ENCODE measurements at regions not wholly inside any gene's neighbourhood (a gene's known extent, or its start where the extent isn't known, plus 50 kb on each side); places are given as distances from the start of the nearest gene placed in this dataset.

DNA sequence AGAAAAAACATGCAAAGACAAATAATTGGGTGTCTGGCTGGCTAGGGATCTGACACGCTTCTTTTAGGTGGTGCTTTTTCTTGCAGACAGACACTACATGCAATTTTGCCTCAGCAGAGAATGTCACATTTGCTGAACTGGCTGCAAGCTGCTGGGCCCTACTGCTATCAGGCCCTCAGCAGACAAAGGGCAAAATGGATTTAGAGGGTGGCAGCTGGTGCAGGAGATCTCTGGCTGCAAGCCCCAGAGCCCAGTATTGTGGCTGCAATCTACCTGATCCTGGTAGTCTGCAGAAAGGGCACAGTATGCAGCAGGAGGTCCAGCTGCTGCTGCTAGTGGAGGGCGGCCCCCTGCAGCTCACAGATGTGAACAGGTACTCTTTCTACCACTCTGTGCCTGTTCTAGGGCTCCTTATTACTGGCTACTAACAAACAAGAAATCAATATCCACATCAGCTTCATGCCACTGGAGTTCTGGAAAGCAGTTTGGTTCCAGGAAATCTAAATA lies 796.7 kb upstream of the CELF4 start:
- H3K4me1 ChIP-seq (ENCODE audit: control insufficient read depth in 1 of 2, extremely low read depth in 1 of 2, insufficient read depth in 2 of 2, low read length in 2 of 2), result no peaks in the 10 kb centered on the region
- Mint-ChIP-seq H3K9me3 (peaks cover 0 to 12% (median 3%) of the 10 kb centered on the region in 3 donors), H3K4me1 (no peaks in the 10 kb centered on the region), H3K36me3 (no peaks in the 10 kb centered on the region), H3K27me3 (no peaks in the 10 kb centered on the region), H3K4me3 (no peak overlapping the region), H3K27ac (no peak overlapping the region)
- ChIA-PET CTCF (no interaction called here), POLR2A (no interaction called here)
- 83% methylated on average over 1 of the region's 2 CpGs for WGBS (ENCODE audit: insufficient coverage)
- no peak overlapping the region for H3K4me3 ChIP-seq (ENCODE audit: control insufficient read depth in 1 of 2, extremely low read depth in 1 of 2, low read length in 1 of 2)
- DNase-seq, result no peak
- no peak overlapping the region for H3K27ac ChIP-seq (ENCODE audit: low read length)
- H3K9me3 ChIP-seq, result no peaks in the 10 kb centered on the region
- H3K27me3 ChIP-seq (replicated peaks in 1 of 2; ENCODE audit: control insufficient read depth in 2 of 2, extremely low read depth in 1 of 2, insufficient read depth in 2 of 2, low read length in 1 of 2), result no peaks in the 10 kb centered on the region
- ATAC-seq (replicated peaks in 1 of 4), result no peak
- no peaks in the 10 kb centered on the region for H3K36me3 ChIP-seq (ENCODE audit: control insufficient read depth in 2 of 2, extremely low read depth in 1 of 2, insufficient read depth in 1 of 2, low read length in 1 of 2)

DNA sequence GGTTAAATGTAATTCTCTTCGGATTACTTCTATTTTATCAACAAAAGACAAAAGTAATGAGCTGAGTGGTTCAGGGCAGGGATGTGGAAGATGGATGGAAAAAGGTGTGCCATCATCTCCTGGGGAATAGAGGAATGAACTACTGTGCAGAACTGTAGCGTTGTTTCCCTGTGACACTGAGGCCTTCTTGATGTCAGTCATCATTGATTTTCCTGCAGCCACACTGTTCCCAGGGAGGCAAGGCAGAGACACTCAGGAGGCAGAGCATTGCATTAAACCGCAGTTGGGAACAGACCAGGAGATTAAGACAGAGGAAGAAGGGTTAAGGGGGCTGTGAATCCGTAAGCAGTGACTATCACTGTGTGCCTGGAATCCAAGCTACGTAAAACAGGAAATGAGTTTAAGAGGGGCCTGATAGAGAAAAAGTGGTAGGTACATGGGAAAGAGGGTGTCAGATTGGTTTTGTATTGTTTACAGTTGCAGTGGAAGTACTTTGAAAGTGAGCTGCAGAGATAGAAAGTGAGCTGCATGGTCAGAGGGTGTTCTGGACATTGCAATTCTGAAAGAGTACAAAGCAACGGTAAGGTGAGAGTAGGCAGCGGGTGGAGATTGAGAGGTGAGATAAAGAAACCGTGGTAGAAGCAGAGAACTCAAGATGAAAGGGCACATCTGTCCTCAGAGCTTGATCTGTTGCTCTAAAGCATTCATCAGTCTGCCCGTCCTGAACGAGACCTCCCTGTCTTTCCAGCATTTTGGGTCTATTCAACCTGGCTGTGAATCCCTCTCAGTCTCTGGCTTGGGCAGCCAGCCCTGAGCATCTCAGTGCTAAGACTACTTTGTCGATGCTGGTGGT lies 793.4 kb upstream of the CELF4 start:
- no peaks in the 10 kb centered on the region for H3K36me3 Mint-ChIP-seq
- Histone ChIP-seq H3K27ac (ENCODE audit: low read length) (no peak overlapping the region), H3K27me3 (replicated peaks in 1 of 2; ENCODE audit: control insufficient read depth in 2 of 2, extremely low read depth in 1 of 2, insufficient read depth in 2 of 2, low read length in 1 of 2) (no peaks in the 10 kb centered on the region), H3K4me3 (ENCODE audit: control insufficient read depth in 1 of 2, extremely low read depth in 1 of 2, low read length in 1 of 2) (no peak overlapping the region), H3K9me3 (no peaks in the 10 kb centered on the region), H3K36me3 (ENCODE audit: control insufficient read depth in 2 of 2, extremely low read depth in 1 of 2, insufficient read depth in 1 of 2, low read length in 1 of 2) (no peaks in the 10 kb centered on the region), H3K4me1 (ENCODE audit: control insufficient read depth in 1 of 2, extremely low read depth in 1 of 2, insufficient read depth in 2 of 2, low read length in 2 of 2) (no peaks in the 10 kb centered on the region)
- no peak for ATAC-seq (replicated peaks in 1 of 4)
- no peaks in the 10 kb centered on the region for H3K27me3 Mint-ChIP-seq
- H3K4me1 Mint-ChIP-seq, result no peaks in the 10 kb centered on the region
- DNase-seq, result no peak
- H3K4me3 Mint-ChIP-seq, result no peak overlapping the region
- no peak overlapping the region for H3K27ac Mint-ChIP-seq
- POLR2A ChIA-PET, result no interaction called here
- CTCF ChIA-PET, result no interaction called here
- WGBS (ENCODE audit: insufficient coverage), result 62% methylated on average over 9 of the region's 11 CpGs
- peaks cover 0 to 9% (median 3%) of the 10 kb centered on the region in 3 donors for H3K9me3 Mint-ChIP-seq

- no peak overlapping the region for H3K4me3 ChIP-seq (ENCODE audit: control insufficient read depth in 1 of 2, extremely low read depth in 1 of 2, low read length in 1 of 2)
- H3K4me1 ChIP-seq (ENCODE audit: control insufficient read depth in 1 of 2, extremely low read depth in 1 of 2, insufficient read depth in 2 of 2, low read length in 2 of 2), result no peaks in the 10 kb centered on the region
- no peak for ATAC-seq (replicated peaks in 1 of 4)
- ChIA-PET POLR2A (no interaction called here), CTCF (no interaction called here)
- H3K4me1 Mint-ChIP-seq, result no peaks in the 10 kb centered on the region
- H3K27ac Mint-ChIP-seq, result no peak overlapping the region
- DNase-seq, result no peak
- no peaks in the 10 kb centered on the region for H3K9me3 ChIP-seq
- no peak overlapping the region for H3K4me3 Mint-ChIP-seq
- no peaks in the 10 kb centered on the region for H3K27me3 ChIP-seq (replicated peaks in 1 of 2; ENCODE audit: control insufficient read depth in 2 of 2, extremely low read depth in 1 of 2, insufficient read depth in 2 of 2, low read length in 1 of 2)
- H3K27ac ChIP-seq (ENCODE audit: low read length), result no peak overlapping the region
- no peaks in the 10 kb centered on the region for H3K27me3 Mint-ChIP-seq
- peaks cover 0 to 5% (median 4%) of the 10 kb centered on the region in 3 donors for H3K9me3 Mint-ChIP-seq
- H3K36me3 Mint-ChIP-seq, result no peaks in the 10 kb centered on the region
- no peaks in the 10 kb centered on the region for H3K36me3 ChIP-seq (ENCODE audit: control insufficient read depth in 2 of 2, extremely low read depth in 1 of 2, insufficient read depth in 1 of 2, low read length in 1 of 2)
These were observed 787.6 kb upstream of the CELF4 start for GRCh38 chr18:38353149-38353548.

GRCh38 chr18:38350141-38350540 lies 784.5 kb upstream of the CELF4 start:
- H3K36me3 Mint-ChIP-seq, result no peaks in the 10 kb centered on the region
- Histone ChIP-seq H3K27ac (ENCODE audit: low read length) (no peak overlapping the region), H3K9me3 (no peaks in the 10 kb centered on the region), H3K36me3 (ENCODE audit: control insufficient read depth in 2 of 2, extremely low read depth in 1 of 2, insufficient read depth in 1 of 2, low read length in 1 of 2) (no peaks in the 10 kb centered on the region), H3K4me1 (ENCODE audit: control insufficient read depth in 1 of 2, extremely low read depth in 1 of 2, insufficient read depth in 2 of 2, low read length in 2 of 2) (no peaks in the 10 kb centered on the region), H3K27me3 (replicated peaks in 1 of 2; ENCODE audit: control insufficient read depth in 2 of 2, extremely low read depth in 1 of 2, insufficient read depth in 2 of 2, low read length in 1 of 2) (no peaks in the 10 kb centered on the region), H3K4me3 (ENCODE audit: control insufficient read depth in 1 of 2, extremely low read depth in 1 of 2, low read length in 1 of 2) (no peak overlapping the region)
- no peak for DNase-seq
- H3K27me3 Mint-ChIP-seq, result no peaks in the 10 kb centered on the region
- WGBS (ENCODE audit: insufficient coverage), result no CpG with 5 or more reads among the region's 2 CpGs
- no peak for ATAC-seq (replicated peaks in 1 of 4)
- no peak overlapping the region for H3K4me3 Mint-ChIP-seq
- ChIA-PET POLR2A (interaction anchor here in 1 of 2 donors (0.8 kb wide), 1 partner anchor 1289 kb away, joined by 4 read pairs; no protein-coding TSS in a partner anchor), CTCF (no interaction called here)
- H3K27ac Mint-ChIP-seq, result no peak overlapping the region
- peaks cover 0 to 9% (median 7%) of the 10 kb centered on the region in 3 donors for H3K9me3 Mint-ChIP-seq
- H3K4me1 Mint-ChIP-seq, result no peaks in the 10 kb centered on the region

- Histone ChIP-seq H3K4me1 (ENCODE audit: control insufficient read depth in 1 of 2, extremely low read depth in 1 of 2, insufficient read depth in 2 of 2, low read length in 2 of 2) (no peaks in the 10 kb centered on the region), H3K27ac (ENCODE audit: low read length) (no peak overlapping the region), H3K36me3 (ENCODE audit: control insufficient read depth in 2 of 2, extremely low read depth in 1 of 2, insufficient read depth in 1 of 2, low read length in 1 of 2) (no peaks in the 10 kb centered on the region), H3K9me3 (no peaks in the 10 kb centered on the region), H3K27me3 (replicated peaks in 1 of 2; ENCODE audit: control insufficient read depth in 2 of 2, extremely low read depth in 1 of 2, insufficient read depth in 2 of 2, low read length in 1 of 2) (no peaks in the 10 kb centered on the region), H3K4me3 (ENCODE audit: control insufficient read depth in 1 of 2, extremely low read depth in 1 of 2, low read length in 1 of 2) (no peak overlapping the region)
- H3K4me1 Mint-ChIP-seq, result no peaks in the 10 kb centered on the region
- H3K36me3 Mint-ChIP-seq, result no peaks in the 10 kb centered on the region
- peaks cover 0 to 2% (median 2%) of the 10 kb centered on the region in 3 donors for H3K9me3 Mint-ChIP-seq
- ChIA-PET POLR2A (interaction anchor here in 1 of 2 donors (1.0 kb wide), 1 partner anchor 24 kb away, joined by 3 read pairs; no protein-coding TSS in a partner anchor), CTCF (no interaction called here)
- H3K27me3 Mint-ChIP-seq, result no peaks in the 10 kb centered on the region
- WGBS (ENCODE audit: insufficient coverage), result no CpG with 5 or more reads among the region's 3 CpGs
- DNase-seq (no peak), ATAC-seq (replicated peaks in 1 of 4) (no peak)
- H3K27ac Mint-ChIP-seq, result no peak overlapping the region
- H3K4me3 Mint-ChIP-seq, result no peak overlapping the region
These were observed 765.0 kb upstream of the CELF4 start for GRCh38 chr18:38330573-38330972.

- no peaks in the 10 kb centered on the region for H3K4me1 Mint-ChIP-seq
- no peaks in the 10 kb centered on the region for H3K36me3 Mint-ChIP-seq
- H3K27me3 ChIP-seq (replicated peaks in 1 of 2; ENCODE audit: control insufficient read depth in 2 of 2, extremely low read depth in 1 of 2, insufficient read depth in 2 of 2, low read length in 1 of 2), result no peaks in the 10 kb centered on the region
- H3K36me3 ChIP-seq (ENCODE audit: control insufficient read depth in 2 of 2, extremely low read depth in 1 of 2, insufficient read depth in 1 of 2, low read length in 1 of 2), result no peaks in the 10 kb centered on the region
- ATAC-seq (replicated peaks in 1 of 4) (no peak), DNase-seq (no peak)
- no peak overlapping the region for H3K27ac Mint-ChIP-seq
- peaks cover 3 to 8% (median 7%) of the 10 kb centered on the region in 3 donors for H3K9me3 Mint-ChIP-seq
- H3K4me3 ChIP-seq (ENCODE audit: control insufficient read depth in 1 of 2, extremely low read depth in 1 of 2, low read length in 1 of 2), result no peak overlapping the region
- H3K4me3 Mint-ChIP-seq, result no peak overlapping the region
- no peak overlapping the region for H3K27ac ChIP-seq (ENCODE audit: low read length)
- ChIA-PET CTCF (no interaction called here), POLR2A (no interaction called here)
- H3K27me3 Mint-ChIP-seq, result no peaks in the 10 kb centered on the region
- H3K9me3 ChIP-seq, result no peaks in the 10 kb centered on the region
- no peaks in the 10 kb centered on the region for H3K4me1 ChIP-seq (ENCODE audit: control insufficient read depth in 1 of 2, extremely low read depth in 1 of 2, insufficient read depth in 2 of 2, low read length in 2 of 2)
These were observed 763.5 kb upstream of the CELF4 start for GRCh38 chr18:38329145-38329544.

All from T-cell (primary cell).